HG03354 (cell line): ENCODE measurements at regions not wholly inside any gene's neighbourhood (a gene's known extent, or its start where the extent isn't known, plus 50 kb on each side); places are given as distances from the start of the nearest gene placed in this dataset.

Experiments used
- ATAC-seq: cut with Tn5 transposase; IDR thresholded peaks from one replicate; pipeline ENCODE4 v1.9.1; 2021; ENCODE audit warnings: mild to moderate bottlenecking; ENCODE audit not compliant: unreplicated experiment, poor library complexity, severe bottlenecking

DNA sequence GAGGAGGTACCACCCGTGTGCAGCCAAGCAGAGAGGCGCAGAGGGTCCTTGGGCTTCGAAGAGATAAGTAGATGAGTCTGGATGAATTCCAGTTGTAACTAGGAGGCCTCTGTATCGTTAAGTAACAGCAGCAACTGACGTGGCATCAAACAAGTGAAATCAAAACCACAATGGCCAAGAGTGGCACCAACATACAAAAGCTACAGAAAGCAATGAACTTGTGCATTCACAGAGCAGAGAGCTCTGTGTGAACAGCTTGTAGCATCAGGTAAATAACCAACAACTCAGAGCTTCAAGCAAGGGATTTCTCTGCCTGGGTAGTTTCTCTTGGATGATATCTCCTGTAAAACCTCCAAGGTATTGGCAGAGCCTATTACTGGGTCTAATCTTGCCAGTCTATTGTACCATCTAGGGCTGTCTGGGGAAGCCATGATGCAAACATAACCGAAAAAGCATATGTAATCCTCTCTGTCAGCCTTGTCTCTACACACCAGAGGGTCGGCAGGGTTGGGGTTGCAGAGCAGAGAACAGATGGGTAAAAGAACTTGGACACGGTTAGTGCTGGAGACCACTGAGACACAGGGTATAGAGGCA is 83.1 kb upstream of the USP47 start:
- ATAC-seq: no peak

DNA sequence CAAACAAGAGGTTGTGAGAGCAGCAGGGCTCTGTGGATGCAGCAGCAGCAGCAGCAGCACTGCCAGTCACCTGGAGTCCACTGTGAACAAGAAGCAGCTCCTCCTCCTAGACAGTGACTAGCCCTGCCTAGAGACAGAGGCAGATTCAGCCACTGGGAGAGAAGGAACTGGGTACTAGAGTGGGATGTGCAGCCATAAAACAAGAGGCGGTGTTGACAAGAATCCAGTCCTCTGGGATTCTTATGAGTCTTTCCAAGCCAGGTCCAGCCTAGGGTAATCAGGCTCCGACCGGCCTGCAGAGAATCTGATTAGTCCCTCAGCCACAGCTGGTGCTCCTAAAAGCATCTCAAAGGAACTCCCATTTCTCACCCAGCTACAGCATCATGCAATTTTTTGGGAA is 83.9 kb upstream of the USP47 start:
- no peak for ATAC-seq

DNA sequence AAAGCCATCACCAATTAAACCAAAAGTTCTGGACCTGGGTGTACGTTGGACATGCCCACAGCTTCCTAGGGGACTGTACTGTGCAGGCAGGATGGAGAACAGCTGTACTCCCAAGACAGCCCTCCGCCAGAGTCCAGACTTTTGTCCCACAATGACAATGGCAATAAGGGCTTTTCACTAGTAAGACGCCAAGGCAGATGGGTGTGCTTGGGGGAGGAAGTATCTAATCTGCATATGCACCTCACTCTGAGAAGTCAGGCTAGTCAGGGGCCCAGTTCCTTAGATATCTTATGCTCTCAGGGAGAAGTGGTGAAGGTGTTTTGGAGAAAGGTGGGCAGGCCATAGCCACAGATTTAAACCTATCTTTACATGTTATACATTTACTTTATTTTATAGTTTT is 85.1 kb upstream of the USP47 start:
- no peak for ATAC-seq

DNA sequence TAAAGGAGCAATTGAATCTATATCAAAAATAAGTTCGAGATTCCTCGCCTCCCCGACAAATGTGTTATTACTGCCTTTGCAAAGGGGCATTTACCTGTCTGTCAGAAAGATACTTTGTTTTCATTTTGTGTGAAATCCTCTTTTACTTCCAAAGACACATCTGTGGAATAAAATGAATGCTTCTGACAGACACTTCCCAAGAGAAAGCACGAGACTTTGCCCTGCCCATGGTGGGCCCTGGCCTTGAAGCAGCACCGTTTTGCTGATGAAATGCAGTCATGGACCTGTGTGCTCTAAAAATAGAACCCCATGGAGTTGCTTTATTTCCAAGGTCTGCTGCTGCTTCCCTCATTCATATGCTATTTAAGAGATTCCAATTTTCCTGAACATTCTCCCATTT is 85.9 kb upstream of the USP47 start:
- no peak for ATAC-seq

DNA sequence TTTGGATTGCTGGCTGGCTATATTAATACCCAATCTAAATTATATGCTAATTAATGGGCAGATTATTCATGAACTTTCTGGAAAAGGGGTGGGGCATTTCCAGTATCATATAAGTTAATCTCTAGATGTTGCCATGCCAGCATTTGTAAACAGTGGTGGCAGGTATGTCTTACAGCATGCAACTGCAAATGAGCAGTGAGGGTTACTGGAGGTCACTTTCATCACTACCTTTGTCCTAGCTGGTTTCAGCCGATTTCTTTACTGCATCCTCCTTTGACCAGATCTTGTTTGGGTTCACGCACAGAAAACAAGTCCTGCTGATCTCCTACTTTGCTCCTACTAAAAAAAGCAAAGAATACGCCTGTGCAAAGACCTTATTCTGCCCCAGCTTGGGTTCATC is 89.1 kb upstream of the USP47 start:
- no peak for ATAC-seq

DNA sequence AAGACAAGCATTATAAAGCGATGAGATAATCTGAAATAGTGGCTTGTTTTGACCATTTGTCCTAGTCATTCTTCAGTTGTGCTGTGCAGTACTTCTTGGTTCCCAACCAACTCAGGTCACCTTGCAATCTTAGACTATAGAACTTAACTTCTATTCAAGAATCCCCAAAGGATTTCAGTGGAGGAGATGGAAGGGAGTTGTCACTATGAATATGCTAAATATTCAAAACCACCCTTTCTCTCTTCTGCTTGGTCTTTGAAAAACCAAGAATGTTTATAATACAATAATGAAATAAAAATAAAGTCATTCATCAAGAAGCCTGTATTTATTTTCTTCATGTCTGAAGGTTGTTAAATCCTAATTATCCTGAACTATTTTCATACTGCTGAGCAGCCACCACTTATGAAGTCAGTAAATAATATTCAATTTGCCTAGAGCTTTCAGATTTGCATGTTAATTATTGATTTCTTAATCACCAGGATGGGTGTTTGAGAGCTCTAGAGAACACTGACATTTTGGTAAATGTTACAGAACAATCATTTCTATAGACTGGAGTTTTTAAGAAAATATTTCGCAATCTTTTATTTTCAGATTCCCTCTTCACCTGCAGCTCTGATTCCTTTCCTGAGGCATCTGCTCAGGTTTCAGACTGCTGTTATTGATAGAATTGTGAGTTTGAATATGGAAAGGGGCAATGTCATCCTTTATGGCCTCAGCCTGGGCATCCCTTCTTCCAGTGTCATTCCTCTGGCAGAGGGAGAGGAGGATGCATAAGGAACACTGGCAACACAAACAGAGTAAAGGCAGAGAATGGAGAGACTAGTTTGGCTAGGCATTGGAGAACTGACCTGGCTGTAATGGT is 91.5 kb upstream of the USP47 start:
- no peak for ATAC-seq

DNA sequence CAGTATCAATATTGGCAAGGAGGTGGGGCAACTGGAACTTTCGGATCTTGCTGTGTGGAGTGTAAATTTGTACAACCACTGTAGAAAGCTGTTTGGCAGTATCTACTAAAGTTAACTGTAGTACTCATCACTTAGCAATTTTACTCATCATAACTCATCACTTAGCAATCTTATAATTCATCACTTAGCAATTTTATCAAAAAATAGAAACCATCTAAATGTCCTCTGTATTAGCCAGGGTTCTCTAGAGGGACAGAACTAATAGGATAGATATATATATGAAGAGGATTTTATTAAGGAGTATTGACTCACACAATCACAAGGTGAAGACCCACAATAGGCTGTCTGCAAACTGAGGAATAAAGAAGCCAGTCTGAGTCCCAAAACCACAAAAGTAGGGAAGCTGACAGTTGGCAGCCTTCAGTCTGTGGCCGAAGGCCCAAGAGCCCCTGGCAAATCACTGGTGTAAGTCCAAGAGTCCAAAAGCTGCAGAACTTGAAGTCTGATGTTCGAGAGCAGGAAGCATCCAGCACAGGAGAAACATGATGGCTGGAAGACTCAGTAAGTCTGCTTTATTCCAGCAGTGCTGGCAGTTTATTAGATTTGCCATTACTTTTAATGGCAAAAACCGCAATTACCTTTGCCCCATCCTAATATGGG is 92.9 kb upstream of the USP47 start:
- no peak for ATAC-seq

DNA sequence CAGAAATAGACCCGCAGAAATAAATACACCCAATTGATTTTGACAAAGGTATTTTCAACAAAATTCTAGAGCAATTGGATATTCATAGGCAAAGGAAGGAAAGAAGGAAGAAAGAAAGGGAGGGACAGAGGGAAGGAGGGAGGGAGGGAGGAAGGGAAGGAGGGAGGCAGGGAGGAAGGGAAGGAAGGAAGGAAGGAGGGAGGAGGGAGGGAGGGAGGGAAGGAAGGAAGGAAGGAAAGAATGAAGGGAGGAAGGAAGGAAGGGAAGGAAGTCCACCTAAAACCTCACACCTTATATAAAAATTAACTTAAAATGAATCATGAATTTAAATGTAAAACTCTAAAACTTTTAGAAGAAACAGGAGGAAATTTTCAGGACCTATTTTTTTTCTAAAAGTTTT is 94.2 kb upstream of the USP47 start:
- ATAC-seq: no peak

DNA sequence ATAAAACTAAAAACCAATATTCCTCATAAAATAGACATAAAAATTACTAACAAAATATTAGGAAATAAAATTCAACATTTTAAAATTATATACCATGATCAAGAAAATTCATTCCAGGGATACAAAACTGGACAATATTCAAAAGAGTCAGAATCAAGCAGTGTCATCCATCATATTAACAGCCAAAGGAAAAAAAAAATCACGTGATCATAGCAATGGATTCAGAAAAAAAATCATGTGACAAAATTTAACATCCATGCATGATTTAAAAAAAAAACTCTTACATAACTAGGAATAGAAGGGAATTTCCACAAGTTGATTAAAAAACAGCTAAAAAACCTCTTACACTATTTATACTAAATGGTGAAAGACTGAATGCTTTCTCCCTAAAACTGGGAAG is 95.3 kb upstream of the USP47 start:
- no peak for ATAC-seq

DNA sequence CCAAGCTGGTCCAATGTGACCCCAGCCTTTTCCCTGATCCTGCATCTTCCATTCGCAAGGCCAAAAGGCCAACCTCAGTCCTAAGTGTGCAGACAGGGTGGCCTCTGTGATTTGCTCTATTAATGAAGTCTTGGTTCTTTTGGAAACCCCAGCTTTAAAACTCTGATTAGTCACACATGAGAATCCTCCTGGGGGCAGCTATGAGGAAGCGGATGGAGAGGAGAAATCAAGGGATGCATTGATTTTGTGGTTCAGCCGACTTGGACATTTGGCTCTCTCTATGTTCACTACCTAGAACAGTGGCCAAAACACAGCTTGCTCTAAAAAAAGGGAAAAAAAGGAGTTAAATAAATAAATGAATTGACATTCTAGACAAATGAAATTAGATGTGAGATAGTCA is 98.6 kb upstream of the USP47 start:
- no peak for ATAC-seq

DNA sequence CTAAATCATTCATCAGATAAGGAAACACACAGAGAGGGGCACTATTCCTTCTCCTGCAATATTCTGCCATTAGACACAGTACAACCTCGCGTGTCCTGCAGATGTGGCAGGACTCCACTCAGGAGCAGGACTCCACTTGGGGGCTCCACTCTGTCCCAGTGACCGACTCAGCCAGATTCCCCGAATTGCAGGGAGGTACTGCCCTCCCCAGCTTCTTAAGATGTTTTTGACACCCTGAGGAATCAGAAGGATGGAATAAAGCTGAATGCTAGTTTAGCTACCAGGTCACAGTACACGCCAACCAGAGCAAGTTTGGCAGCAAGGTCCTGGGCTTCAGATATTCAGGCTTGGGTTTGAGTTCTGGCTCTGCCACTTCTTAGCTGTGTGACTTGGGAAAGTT is 99.3 kb upstream of the USP47 start:
- ATAC-seq: no peak

DNA sequence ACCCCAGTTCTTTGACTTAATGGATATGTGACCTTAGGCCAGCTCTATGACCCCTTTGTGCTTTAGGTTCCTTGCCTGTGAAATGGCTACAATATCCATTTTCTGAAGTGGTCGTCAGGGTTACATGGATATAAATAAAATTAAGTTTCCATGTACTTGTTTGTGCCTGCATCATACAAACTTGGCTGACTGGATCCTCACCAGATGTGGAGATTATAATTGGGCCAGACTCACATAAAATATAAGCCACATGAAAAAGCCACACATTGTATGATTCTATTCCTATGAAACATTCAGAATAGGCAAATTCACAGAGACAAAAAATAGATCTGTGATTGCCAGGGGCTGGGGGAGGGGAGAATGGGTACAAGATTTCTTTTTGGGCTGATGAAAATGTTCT is 100.9 kb upstream of the USP47 start:
- ATAC-seq: no peak

DNA sequence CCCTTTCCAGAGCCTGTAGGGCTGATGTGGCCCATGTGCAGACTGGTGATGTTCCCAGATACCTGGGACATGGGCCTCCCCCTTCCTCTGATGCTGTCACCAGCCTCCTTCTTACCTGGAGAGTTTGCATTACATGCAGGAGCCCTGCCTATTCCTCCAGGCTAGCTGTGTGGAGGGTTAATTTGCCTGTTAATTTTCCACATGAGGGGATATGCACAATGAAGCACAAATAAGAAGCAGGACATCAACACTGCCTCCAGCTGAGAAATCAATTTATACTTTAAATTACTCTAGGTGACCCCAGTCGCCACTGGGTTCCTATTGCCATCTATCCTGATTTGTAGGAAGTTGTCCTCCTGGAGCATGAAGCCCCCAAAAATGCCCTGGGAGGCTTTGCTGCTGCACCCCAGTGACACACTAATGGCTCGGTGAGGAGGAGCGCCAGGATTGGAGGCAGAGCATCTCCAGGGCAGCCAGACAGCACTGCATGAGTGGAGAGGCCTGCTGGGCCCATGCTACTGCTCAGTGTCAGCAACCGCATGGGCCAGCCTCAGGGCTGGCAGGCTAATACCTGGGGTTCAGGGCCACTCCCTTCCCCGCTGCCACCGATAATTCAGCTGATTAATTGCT is 101.6 kb upstream of the USP47 start:
- no peak for ATAC-seq

DNA sequence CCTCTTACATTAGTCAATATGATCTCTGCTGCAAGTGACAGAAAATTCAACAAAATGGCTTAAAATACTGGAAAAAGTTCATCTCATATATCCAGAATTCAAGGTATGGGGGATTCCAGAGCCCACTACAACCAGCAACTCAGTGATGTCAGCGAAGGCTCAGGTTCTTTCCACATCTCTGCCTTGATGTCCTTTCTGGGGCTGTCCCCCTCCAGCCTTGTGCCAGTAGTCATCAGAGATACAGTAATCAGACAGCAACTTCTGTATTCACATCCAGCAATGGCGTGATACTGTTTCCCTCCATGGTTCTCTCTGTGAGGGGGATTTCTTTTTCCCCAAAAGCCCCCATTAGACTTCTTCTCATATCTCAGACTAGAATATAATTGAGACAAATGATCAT is 103.4 kb upstream of the USP47 start:
- no peak for ATAC-seq

DNA sequence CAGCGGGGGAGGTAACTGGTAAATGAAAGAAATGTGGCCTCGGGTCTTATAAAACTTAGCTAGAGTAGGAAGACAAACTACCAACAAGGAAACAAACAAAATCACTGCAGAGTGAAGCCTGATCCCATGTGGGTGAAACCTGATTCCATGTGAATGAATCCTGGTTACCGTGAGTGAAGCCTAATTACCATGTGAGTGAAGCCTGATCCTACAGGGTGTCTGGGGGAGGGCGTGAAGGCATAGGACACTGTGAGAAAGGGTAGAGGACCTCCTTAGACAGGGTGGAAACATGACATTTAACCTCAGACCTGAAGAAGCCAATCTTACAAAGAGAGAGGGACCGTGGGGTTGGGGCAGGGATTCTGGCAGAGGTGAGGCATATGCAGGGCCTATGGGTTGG is 106.2 kb upstream of the USP47 start:
- ATAC-seq: no peak

DNA sequence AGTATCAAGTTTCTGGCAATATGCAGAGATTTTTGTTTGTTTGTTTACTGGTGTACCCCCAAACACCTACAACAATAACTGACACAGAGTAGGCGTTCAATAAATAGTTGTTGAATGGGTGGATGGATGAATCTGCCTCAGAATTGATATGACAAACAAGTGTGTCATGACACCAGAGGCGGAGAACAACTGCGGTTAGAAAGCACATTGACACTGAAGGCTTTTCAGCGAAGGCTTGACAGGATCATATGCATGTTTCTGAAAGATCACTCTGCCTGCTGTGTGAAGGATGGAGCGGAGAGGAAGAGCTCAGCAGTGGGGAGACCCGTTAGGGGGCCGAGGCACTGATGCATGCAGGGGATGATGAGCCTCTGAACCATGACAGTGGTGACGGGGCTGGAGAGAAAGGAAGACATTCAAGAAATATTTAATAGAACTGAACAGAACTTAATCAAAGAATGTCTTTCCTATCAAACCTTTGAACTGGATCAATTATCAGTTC is 108.5 kb upstream of the USP47 start:
- ATAC-seq: no peak

DNA sequence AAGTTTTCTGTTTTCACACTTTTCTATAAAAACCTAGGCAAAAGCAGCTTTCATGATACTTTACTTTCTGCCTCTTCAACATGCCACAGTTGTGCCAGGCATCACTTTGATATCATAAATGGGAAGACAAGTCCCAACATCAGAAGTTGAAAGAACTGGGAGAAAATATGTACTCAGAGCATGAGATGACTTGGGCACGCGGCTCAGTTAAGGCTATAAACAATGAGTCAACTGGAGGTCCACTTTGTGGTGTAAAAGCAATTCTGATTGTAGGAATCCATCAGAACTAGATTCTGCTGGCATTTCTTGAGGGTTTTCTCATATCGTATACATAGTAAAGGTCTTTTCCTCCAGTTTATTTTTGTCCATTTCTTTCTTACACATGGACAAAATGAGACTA is 109.7 kb upstream of the USP47 start:
- ATAC-seq: no peak

DNA sequence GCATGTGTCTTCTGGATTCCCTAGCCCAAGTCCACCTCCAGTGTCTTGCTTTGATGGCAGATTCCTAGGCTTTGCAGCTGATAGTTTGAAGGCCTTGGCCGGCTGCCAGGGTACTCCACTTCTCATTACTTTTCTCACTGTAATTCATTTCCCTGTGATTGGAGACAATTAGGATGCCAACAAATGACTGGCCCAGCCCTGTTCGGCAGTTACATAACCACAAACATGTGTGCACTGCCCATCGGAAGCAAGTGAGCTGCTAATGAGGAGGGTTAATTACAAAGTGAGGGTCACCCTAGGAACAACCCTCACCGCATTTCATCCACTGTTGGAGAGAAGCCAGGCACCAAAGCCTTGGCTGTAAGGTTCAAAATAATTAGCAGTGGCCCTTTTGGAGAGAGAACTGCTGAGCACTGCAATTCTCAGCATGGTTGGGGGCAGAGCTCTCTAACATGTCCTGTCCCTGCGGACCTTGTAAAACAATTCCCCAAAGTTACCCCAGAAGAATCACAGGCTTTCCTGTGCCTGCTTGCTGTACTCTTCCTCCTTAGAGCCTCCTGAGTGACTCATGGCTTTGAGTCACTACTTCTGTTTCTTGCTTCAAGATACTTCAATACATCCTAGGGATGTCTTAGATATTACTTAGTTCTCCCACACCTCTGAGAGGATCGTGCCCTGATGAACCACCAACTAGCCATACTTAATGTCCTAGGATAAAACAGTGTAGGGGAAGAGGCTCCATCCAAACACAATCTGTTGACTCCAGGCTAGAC is 109.7 kb upstream of the GALNT18 start:
- ATAC-seq: no peak

DNA sequence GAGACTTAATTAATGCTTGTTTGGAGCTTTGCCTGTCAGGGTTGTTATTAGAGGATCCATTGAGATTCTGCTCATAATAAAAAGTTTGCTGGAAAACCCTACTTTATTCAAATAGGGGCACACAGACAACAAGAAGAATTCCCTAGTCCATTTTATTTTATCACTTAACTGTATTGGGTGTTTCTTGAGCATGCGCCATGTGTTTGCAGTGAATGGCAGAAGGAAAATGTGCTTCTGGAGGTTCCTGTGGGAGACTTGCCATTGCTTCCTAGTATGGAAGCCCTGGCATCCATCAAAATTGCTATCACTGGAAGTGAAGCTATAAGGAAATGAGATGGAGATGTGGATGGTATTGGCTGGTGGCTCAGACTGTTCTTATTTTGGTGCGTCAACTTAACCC is 106.6 kb upstream of the GALNT18 start:
- no peak for ATAC-seq

DNA sequence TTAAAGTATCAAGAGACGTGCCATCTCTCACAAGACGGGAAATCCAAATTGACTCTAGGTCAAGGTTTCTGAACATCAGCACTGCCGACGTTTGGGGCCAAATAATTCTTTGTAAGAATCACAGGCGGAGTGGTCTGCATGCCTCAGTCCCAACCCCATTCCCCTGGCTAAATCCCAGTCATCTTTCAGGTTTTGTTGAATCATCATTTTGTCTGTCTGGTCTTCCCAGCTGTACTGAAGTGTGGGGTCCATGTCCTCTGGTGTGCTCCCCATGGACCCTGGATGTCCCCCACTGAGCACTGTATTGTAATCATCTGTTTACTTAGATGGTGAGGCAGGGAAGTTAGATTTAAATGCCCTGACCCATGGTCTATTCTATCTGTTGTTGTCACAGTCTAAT is 103.6 kb upstream of the GALNT18 start:
- ATAC-seq: no peak
